Thoracic aorta (tissue), 2 donors: ENCODE measurements at regions not wholly inside any gene's neighbourhood (a gene's known extent, or its start where the extent isn't known, plus 50 kb on each side); places are given as distances from the start of the nearest gene placed in this dataset.

Experiments
- ATAC-seq: fragments of 150-250 bp; one replicate; pipeline ENCODE4 v1.8.0; 2017; ENCODE audit warnings: low read depth; ENCODE audit not compliant: insufficient number of reproducible peaks, low FRiP score
- DNase-seq: peaks from one replicate; pipeline ENCODE4 v3.0.0-alpha.2; 2020; ENCODE audit warnings: low spot score
- H3K27ac ChIP-seq, 2 donors: fragments of 200-600 bp; sonication (generic); 1 replicate in 1 of 2; 2 replicates in 1 of 2; pipeline ENCODE4 v1.5.1; 2016; ENCODE audit warnings: mild to moderate bottlenecking in 2 of 2, moderate library complexity in 2 of 2
- H3K27me3 ChIP-seq: fragments of 200-600 bp; sonication (generic); replicated peaks from 2 replicates; pipeline ENCODE4 v1.6.0; 2016; ENCODE audit warnings: mild to moderate bottlenecking; ENCODE audit not compliant: insufficient read depth
- H3K36me3 ChIP-seq: fragments of 200-600 bp; sonication (generic); one replicate; pipeline ENCODE4 v1.5.1; 2016
- H3K4me1 ChIP-seq, 2 donors: fragments of 200-600 bp; sonication (generic); 1 replicate in 1 of 2; 2 replicates in 1 of 2; pipeline versions ENCODE4 v1.5.1 to v1.6.0; 2016; ENCODE audit warnings: low read depth in 2 of 2, mild to moderate bottlenecking in 1 of 2; ENCODE audit not compliant: control insufficient read depth in 1 of 2
- H3K4me3 ChIP-seq: fragments of 200-600 bp; sonication (generic); 2 replicates; pipeline ENCODE4 v1.5.1; 2016; ENCODE audit warnings: mild to moderate bottlenecking
- H3K9me3 ChIP-seq: fragments of 200-600 bp; sonication (generic); 2 replicates; pipeline ENCODE4 v1.5.1; 2016
- TF ChIP-seq, protein P1 (sequence below): fragments of 200-600 bp; sonication (generic); IDR thresholded peaks from one replicate; pipeline ENCODE4 v1.5.1; 2019; ENCODE audit warnings: antibody characterized with exemption

DNA sequence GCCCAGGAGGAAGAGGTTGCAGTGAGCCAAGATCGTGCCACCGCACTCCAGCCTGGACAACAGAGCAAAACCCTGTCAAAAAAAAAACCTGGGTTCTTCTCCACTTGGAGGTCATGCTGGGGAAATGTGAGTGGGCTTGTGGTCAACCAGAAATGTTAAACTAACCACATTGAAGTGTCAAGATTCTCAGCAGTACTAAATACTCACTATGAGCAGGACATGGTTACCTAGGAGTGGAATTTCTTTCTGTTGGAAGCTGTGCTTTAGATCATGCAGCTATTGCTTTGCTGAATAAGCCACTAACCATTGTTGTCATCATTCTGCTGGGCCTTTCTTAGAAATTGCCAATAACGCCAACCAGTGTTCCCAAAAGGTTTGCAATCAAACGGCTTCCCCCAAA lies 253.3 kb upstream of the TSHZ3 start:
- no peaks in the 10 kb centered on the region for H3K9me3 ChIP-seq
- H3K27ac ChIP-seq = no peak overlapping the region
- DNase-seq (no peak), ATAC-seq (no peak)
- no peaks in the 10 kb centered on the region for H3K36me3 ChIP-seq
- no peaks in the 10 kb centered on the region for H3K4me1 ChIP-seq
- TF ChIP-seq, protein P1, sequence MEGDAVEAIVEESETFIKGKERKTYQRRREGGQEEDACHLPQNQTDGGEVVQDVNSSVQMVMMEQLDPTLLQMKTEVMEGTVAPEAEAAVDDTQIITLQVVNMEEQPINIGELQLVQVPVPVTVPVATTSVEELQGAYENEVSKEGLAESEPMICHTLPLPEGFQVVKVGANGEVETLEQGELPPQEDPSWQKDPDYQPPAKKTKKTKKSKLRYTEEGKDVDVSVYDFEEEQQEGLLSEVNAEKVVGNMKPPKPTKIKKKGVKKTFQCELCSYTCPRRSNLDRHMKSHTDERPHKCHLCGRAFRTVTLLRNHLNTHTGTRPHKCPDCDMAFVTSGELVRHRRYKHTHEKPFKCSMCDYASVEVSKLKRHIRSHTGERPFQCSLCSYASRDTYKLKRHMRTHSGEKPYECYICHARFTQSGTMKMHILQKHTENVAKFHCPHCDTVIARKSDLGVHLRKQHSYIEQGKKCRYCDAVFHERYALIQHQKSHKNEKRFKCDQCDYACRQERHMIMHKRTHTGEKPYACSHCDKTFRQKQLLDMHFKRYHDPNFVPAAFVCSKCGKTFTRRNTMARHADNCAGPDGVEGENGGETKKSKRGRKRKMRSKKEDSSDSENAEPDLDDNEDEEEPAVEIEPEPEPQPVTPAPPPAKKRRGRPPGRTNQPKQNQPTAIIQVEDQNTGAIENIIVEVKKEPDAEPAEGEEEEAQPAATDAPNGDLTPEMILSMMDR = no peak
- no peak overlapping the region for H3K4me3 ChIP-seq
- H3K27me3 ChIP-seq = no peaks in the 10 kb centered on the region

DNA sequence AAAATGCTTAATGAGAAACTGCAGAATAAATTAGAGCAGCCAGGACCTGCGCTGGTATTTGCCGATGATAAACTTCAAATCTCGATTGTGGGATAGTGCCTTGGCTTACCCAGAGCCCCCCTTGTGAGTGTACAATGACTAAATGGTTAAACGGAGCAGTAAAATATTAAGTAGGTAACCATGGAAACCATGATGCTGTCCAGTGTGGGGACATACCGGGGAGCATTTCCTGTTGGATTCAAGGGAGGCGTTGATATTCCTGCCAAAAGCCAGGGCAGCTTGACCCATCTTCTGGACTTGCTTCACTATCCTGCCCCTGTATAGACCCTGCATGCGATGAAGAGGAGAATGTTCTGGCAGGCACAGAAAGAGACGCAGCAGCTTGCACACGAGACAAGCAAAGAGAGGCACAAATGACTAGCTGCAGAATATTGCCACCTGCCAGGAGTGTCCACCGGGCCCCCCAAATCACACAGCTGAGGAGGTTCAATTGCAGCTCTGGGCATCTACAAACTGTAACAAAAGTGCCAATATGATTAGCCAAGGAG lies 255.3 kb upstream of the TSHZ3 start:
- ATAC-seq (no peak), DNase-seq (no peak)
- Histone ChIP-seq H3K27me3 (no peaks in the 10 kb centered on the region), H3K4me1 (no peaks in the 10 kb centered on the region), H3K27ac (no peak overlapping the region), H3K9me3 (no peaks in the 10 kb centered on the region), H3K4me3 (no peak overlapping the region), H3K36me3 (no peaks in the 10 kb centered on the region)
- TF ChIP-seq, protein P1 = no peak

DNA sequence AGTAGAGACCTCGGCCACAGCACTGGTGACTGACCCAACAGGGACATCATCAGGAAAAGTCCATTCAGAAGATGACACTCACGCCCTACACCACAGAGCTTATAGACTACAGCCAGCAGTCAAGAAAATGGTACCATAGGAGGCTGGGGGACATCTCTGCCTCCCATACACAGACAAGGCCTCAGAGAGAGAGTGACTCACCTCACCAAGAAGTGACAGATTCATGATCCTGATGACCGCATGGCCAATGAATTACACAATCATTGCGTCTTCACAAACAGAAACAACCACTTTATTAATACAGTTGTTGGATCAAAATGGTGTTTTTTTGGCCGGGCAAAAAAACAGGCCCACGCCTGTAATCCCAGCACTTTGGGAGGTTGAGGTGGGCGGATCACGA lies 260.8 kb upstream of the TSHZ3 start:
- TF ChIP-seq, protein P1 = no peak
- ATAC-seq (no peak), DNase-seq (no peak)

DNA sequence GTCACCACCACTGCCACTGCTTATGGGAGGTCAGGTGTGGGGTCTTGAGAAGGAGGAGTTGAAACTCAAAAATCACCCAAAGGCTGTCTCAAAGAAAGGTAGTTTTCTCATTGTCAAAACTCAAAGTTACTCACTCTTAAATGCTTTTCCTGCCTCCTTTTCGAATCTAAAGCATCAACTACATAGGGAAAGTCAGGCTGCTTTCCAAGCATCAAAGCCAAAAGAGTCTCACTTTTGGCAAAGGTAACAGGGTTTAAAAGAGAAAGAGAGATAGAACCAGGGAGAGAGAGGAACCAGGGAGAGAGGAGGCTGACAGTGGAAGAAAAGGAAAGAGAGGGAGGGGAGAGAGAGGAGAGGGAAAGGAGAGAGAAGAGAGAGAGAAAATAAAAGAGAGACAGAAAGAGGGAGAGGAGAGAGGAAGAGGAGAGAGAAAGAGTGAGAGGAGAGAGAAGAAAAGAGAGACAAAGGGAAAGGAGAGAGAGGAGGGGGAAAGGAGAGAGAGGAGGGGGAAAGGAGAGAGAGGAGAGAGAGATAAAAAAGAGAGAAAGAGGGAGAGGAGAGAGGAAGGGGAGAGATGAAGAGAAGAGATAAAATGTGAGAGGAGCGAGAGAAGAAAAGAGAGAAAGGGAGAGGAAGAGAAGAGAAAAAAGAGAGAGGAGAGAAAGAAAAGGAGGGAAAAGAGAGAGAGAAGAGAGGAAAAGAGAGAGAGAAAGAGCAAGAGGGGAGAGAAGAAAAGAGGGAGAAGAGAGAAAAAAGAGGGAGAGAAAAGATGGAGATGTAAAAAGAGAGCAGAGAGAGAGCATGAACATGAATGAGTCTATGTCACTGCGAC lies 262.0 kb upstream of the TSHZ3 start:
- H3K4me1 ChIP-seq = no peaks in the 10 kb centered on the region
- DNase-seq (no peak), ATAC-seq (no peak)
- no peak overlapping the region for H3K27ac ChIP-seq
- H3K4me3 ChIP-seq = no peak overlapping the region
- TF ChIP-seq, protein P1 = no peak
- no peaks in the 10 kb centered on the region for H3K27me3 ChIP-seq
- no peaks in the 10 kb centered on the region for H3K36me3 ChIP-seq
- no peaks in the 10 kb centered on the region for H3K9me3 ChIP-seq

More for the DNA sequence above, 260.8 kb upstream of the TSHZ3 start:
- Histone ChIP-seq H3K4me3 (no peak overlapping the region), H3K9me3 (no peaks in the 10 kb centered on the region), H3K27me3 (no peaks in the 10 kb centered on the region), H3K27ac (no peak overlapping the region), H3K4me1 (no peaks in the 10 kb centered on the region), H3K36me3 (no peaks in the 10 kb centered on the region)

DNA sequence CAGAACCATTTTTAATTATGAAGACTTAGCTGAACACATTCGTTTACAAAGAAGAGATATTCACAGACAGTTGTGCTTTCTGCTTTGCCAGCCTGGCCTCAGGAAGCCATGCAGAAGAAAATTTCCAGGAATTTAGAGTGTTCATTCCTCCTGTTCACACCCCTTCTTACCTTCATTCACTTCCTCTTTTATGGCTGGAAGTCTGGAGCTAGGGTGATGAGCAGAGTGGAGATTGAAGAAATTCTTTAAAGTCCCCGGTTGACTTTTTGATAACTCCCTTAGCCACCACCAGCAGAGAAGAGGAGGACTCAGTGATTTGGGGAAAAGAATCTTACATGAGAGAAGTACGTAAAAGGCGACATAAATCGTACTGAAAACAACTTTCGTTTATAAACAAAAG lies 263.6 kb upstream of the TSHZ3 start:
- no peaks in the 10 kb centered on the region for H3K27me3 ChIP-seq
- H3K4me3 ChIP-seq = no peak overlapping the region
- no peaks in the 10 kb centered on the region for H3K4me1 ChIP-seq
- ATAC-seq = no peak
- TF ChIP-seq, protein P1 = no peak
- H3K9me3 ChIP-seq = no peaks in the 10 kb centered on the region
- no peak overlapping the region for H3K27ac ChIP-seq
- no peak for DNase-seq
- no peaks in the 10 kb centered on the region for H3K36me3 ChIP-seq
